ENCODE measurements at regions not wholly inside any gene's neighbourhood (a gene's known extent, or its start where the extent isn't known, plus 50 kb on each side); places are given as distances from the start of the nearest gene placed in this dataset.

DNA sequence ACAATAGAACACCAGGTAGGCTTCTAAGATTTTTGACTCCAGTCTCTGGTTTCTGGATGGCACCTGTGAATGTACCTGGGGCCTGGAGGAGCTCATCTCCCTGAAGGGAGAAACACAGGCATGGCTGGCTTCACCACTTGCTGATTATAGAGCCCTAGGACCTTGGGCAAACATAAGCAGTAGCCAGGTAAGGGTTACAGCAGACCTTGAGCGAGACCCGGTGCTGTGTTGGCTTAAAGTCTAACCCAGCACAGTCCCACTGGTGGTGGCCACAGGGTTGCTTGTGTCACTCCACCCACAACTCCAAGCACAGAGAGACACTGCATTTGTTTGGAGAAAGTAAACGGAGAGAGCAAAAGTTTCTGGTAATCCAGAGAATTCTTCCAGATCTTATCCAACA lies 104.7 kb upstream of the SPOPL start:
- H3K9me3 ChIP-seq (replicated peaks in 1 of 2; ENCODE audit: control insufficient read depth in 2 of 2, insufficient read depth in 1 of 2, low read depth in 1 of 2, low read length in 2 of 2): no peaks in the 10 kb centered on the region
- no peak overlapping the region for H3K9ac ChIP-seq (ENCODE audit: low read depth, low read length, poor library complexity)
- no peak overlapping the region for H3K4ac ChIP-seq (ENCODE audit: low read length)
- WGBS, 2 donors (ENCODE audit: extremely low coverage in 2 of 2, insufficient read length in 2 of 2, insufficient replicate concordance in 1 of 2): no CpG with 5 or more reads among the region's 3 CpGs
- no peak overlapping the region for H2BK5ac ChIP-seq (ENCODE audit: low read length)
- H2BK15ac ChIP-seq (ENCODE audit: low read length): no peak overlapping the region
- no peak overlapping the region for H2AFZ ChIP-seq (ENCODE audit: low read length)
- H4K91ac ChIP-seq (ENCODE audit: low read depth, low read length, poor library complexity): no peak overlapping the region
- H2BK120ac ChIP-seq (ENCODE audit: low read depth, low read length): no peak overlapping the region
- H3K18ac ChIP-seq (ENCODE audit: low read length): no peak overlapping the region
- no peak for DNase-seq (ENCODE audit: low spot score)
- no peak overlapping the region for H2BK12ac ChIP-seq (ENCODE audit: low read length)
- no peaks in the 10 kb centered on the region for H3K36me3 ChIP-seq (replicated peaks in 1 of 2; ENCODE audit: control insufficient read depth in 2 of 2, insufficient read depth in 2 of 2, low read length in 2 of 2)
- H3K4me2 ChIP-seq (ENCODE audit: insufficient read depth, low read length, poor library complexity, severe bottlenecking): no peak overlapping the region
- no peak overlapping the region for H3K4me3 ChIP-seq (ENCODE audit: low read length in 2 of 2)
- H3K14ac ChIP-seq (ENCODE audit: low read length): no peak overlapping the region
- no peaks in the 10 kb centered on the region for H3K4me1 ChIP-seq (ENCODE audit: control insufficient read depth in 2 of 2, insufficient read depth in 1 of 2, low read depth in 1 of 2, low read length in 2 of 2)
- no peaks in the 10 kb centered on the region for H3K27me3 ChIP-seq (ENCODE audit: control insufficient read depth in 3 of 3, insufficient read depth in 3 of 3, low read depth in 1 of 3, low read length in 3 of 3)
- no peak overlapping the region for H3K27ac ChIP-seq (replicated peaks; ENCODE audit: low read length)
- no peaks in the 10 kb centered on the region for H3K79me1 ChIP-seq (ENCODE audit: low read depth, low read length)
- no peak overlapping the region for H3K23ac ChIP-seq (ENCODE audit: low read depth, low read length, poor library complexity)
- no peak overlapping the region for H2AK5ac ChIP-seq (ENCODE audit: low read depth, low read length)
- H4K8ac ChIP-seq (ENCODE audit: low read depth, low read length): no peak overlapping the region

GRCh38 chr2:138403431-138403927 lies 98.1 kb upstream of the SPOPL start:
- H3K27ac ChIP-seq (replicated peaks; ENCODE audit: low read length): no peak overlapping the region
- no peaks in the 10 kb centered on the region for H3K4me1 ChIP-seq (ENCODE audit: control insufficient read depth in 2 of 2, insufficient read depth in 1 of 2, low read depth in 1 of 2, low read length in 2 of 2)
- H3K27me3 ChIP-seq (ENCODE audit: control insufficient read depth in 3 of 3, insufficient read depth in 3 of 3, low read depth in 1 of 3, low read length in 3 of 3): no peaks in the 10 kb centered on the region
- no peak overlapping the region for H2AFZ ChIP-seq (ENCODE audit: low read length)
- no peak overlapping the region for H3K4me2 ChIP-seq (ENCODE audit: insufficient read depth, low read length, poor library complexity, severe bottlenecking)
- no peak overlapping the region for H2BK12ac ChIP-seq (ENCODE audit: low read length)
- no peak for DNase-seq (ENCODE audit: low spot score)
- H2BK120ac ChIP-seq (ENCODE audit: low read depth, low read length): no peak overlapping the region
- no peak overlapping the region for H3K23ac ChIP-seq (ENCODE audit: low read depth, low read length, poor library complexity)
- H3K9me3 ChIP-seq (replicated peaks in 1 of 2; ENCODE audit: control insufficient read depth in 2 of 2, insufficient read depth in 1 of 2, low read depth in 1 of 2, low read length in 2 of 2): no peaks in the 10 kb centered on the region
- no peak overlapping the region for H3K14ac ChIP-seq (ENCODE audit: low read length)
- H4K8ac ChIP-seq (ENCODE audit: low read depth, low read length): no peak overlapping the region
- H3K9ac ChIP-seq (ENCODE audit: low read depth, low read length, poor library complexity): no peak overlapping the region
- H3K36me3 ChIP-seq (replicated peaks in 1 of 2; ENCODE audit: control insufficient read depth in 2 of 2, insufficient read depth in 2 of 2, low read length in 2 of 2): no peaks in the 10 kb centered on the region
- H4K91ac ChIP-seq (ENCODE audit: low read depth, low read length, poor library complexity): no peak overlapping the region
- H3K4me3 ChIP-seq (ENCODE audit: low read length in 2 of 2): no peak overlapping the region
- H2BK15ac ChIP-seq (ENCODE audit: low read length): no peak overlapping the region
- H2BK5ac ChIP-seq (ENCODE audit: low read length): no peak overlapping the region
- WGBS, 2 donors (ENCODE audit: extremely low coverage in 2 of 2, insufficient read length in 2 of 2, insufficient replicate concordance in 1 of 2): no CpG with 5 or more reads among the region's 5 CpGs
- H2AK5ac ChIP-seq (ENCODE audit: low read depth, low read length): no peak overlapping the region
- H3K79me1 ChIP-seq (ENCODE audit: low read depth, low read length): no peaks in the 10 kb centered on the region
- H3K4ac ChIP-seq (ENCODE audit: low read length): no peak overlapping the region
- no peak overlapping the region for H3K18ac ChIP-seq (ENCODE audit: low read length)

DNA sequence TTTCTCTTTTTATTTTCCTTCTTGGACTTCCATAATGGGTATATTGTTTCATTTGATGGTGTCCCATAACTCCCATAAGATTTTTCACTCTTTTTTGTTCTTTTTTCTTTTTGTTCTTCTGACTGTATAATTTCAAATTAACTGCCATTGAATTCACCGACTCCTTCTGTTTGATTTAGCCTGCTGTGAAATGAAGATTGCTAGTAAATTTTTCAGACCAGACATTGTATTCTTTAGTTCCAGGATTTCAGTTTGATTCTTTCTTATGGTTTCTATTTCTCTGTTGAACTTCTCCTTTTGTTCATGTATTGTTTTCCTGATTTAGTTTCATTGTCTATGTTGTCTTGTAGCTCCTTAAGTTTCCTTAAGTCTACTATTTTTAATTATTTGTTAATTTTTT lies 87.6 kb upstream of the SPOPL start:
- Histone ChIP-seq H4K91ac (ENCODE audit: low read depth, low read length, poor library complexity) (no peak overlapping the region), H4K8ac (ENCODE audit: low read depth, low read length) (no peak overlapping the region), H2BK120ac (ENCODE audit: low read depth, low read length) (no peak overlapping the region), H2AK5ac (ENCODE audit: low read depth, low read length) (no peak overlapping the region), H3K14ac (ENCODE audit: low read length) (no peak overlapping the region), H2BK12ac (ENCODE audit: low read length) (no peak overlapping the region), H3K4ac (ENCODE audit: low read length) (no peak overlapping the region), H2AFZ (ENCODE audit: low read length) (no peak overlapping the region), H3K27me3 (ENCODE audit: control insufficient read depth in 3 of 3, insufficient read depth in 3 of 3, low read depth in 1 of 3, low read length in 3 of 3) (no peaks in the 10 kb centered on the region), H3K36me3 (replicated peaks in 1 of 2; ENCODE audit: control insufficient read depth in 2 of 2, insufficient read depth in 2 of 2, low read length in 2 of 2) (peaks cover 0 to 3% of the 10 kb centered on the region in 2 donors), H3K4me3 (ENCODE audit: low read length in 2 of 2) (no peak overlapping the region), H2BK5ac (ENCODE audit: low read length) (no peak overlapping the region), H3K23ac (ENCODE audit: low read depth, low read length, poor library complexity) (no peak overlapping the region), H3K9ac (ENCODE audit: low read depth, low read length, poor library complexity) (no peak overlapping the region), H2BK15ac (ENCODE audit: low read length) (no peak overlapping the region), H3K18ac (ENCODE audit: low read length) (no peak overlapping the region), H3K4me2 (ENCODE audit: insufficient read depth, low read length, poor library complexity, severe bottlenecking) (no peak overlapping the region), H3K9me3 (replicated peaks in 1 of 2; ENCODE audit: control insufficient read depth in 2 of 2, insufficient read depth in 1 of 2, low read depth in 1 of 2, low read length in 2 of 2) (peaks cover 3 to 5% of the 10 kb centered on the region in 2 donors), H3K27ac (replicated peaks; ENCODE audit: low read length) (no peak overlapping the region), H3K79me1 (ENCODE audit: low read depth, low read length) (no peaks in the 10 kb centered on the region), H3K4me1 (ENCODE audit: control insufficient read depth in 2 of 2, insufficient read depth in 1 of 2, low read depth in 1 of 2, low read length in 2 of 2) (no peaks in the 10 kb centered on the region)
- no CpG with 5 or more reads among the region's 1 CpG for WGBS, 2 donors (ENCODE audit: extremely low coverage in 2 of 2, insufficient read length in 2 of 2, insufficient replicate concordance in 1 of 2)
- DNase-seq (ENCODE audit: low spot score): no peak

- H2BK5ac ChIP-seq (ENCODE audit: low read length): no peak overlapping the region
These were observed 85.6 kb upstream of the SPOPL start for GRCh38 chr2:138415985-138416384.

More at GRCh38 chr2:138415985-138416384, 85.6 kb upstream of the SPOPL start:
- H2AK5ac ChIP-seq (ENCODE audit: low read depth, low read length): no peak overlapping the region
- H3K9ac ChIP-seq (ENCODE audit: low read depth, low read length, poor library complexity): no peak overlapping the region
- H3K9me3 ChIP-seq (replicated peaks in 1 of 2; ENCODE audit: control insufficient read depth in 2 of 2, insufficient read depth in 1 of 2, low read depth in 1 of 2, low read length in 2 of 2): peaks cover 3 to 5% of the 10 kb centered on the region in 2 donors
- H3K27me3 ChIP-seq (ENCODE audit: control insufficient read depth in 3 of 3, insufficient read depth in 3 of 3, low read depth in 1 of 3, low read length in 3 of 3): no peaks in the 10 kb centered on the region
- no peak overlapping the region for H3K4me2 ChIP-seq (ENCODE audit: insufficient read depth, low read length, poor library complexity, severe bottlenecking)
- no peak overlapping the region for H3K4me3 ChIP-seq (ENCODE audit: low read length in 2 of 2)
- H3K4me1 ChIP-seq (ENCODE audit: control insufficient read depth in 2 of 2, insufficient read depth in 1 of 2, low read depth in 1 of 2, low read length in 2 of 2): no peaks in the 10 kb centered on the region
- no peak overlapping the region for H4K8ac ChIP-seq (ENCODE audit: low read depth, low read length)
- H4K91ac ChIP-seq (ENCODE audit: low read depth, low read length, poor library complexity): no peak overlapping the region
- H2BK120ac ChIP-seq (ENCODE audit: low read depth, low read length): no peak overlapping the region
- no peak overlapping the region for H2BK15ac ChIP-seq (ENCODE audit: low read length)
- no peak overlapping the region for H3K23ac ChIP-seq (ENCODE audit: low read depth, low read length, poor library complexity)
- no peak overlapping the region for H3K14ac ChIP-seq (ENCODE audit: low read length)
- H2BK12ac ChIP-seq (ENCODE audit: low read length): no peak overlapping the region
- no peak overlapping the region for H3K18ac ChIP-seq (ENCODE audit: low read length)
- H3K27ac ChIP-seq (replicated peaks; ENCODE audit: low read length): no peak overlapping the region
- no peak for DNase-seq (ENCODE audit: low spot score)
- no peaks in the 10 kb centered on the region for H3K79me1 ChIP-seq (ENCODE audit: low read depth, low read length)
- no peak overlapping the region for H2AFZ ChIP-seq (ENCODE audit: low read length)
- H3K36me3 ChIP-seq (replicated peaks in 1 of 2; ENCODE audit: control insufficient read depth in 2 of 2, insufficient read depth in 2 of 2, low read length in 2 of 2): peaks cover 0 to 3% of the 10 kb centered on the region in 2 donors
- no peak overlapping the region for H3K4ac ChIP-seq (ENCODE audit: low read length)
- no CpG with 5 or more reads among the region's 5 CpGs for WGBS, 2 donors (ENCODE audit: extremely low coverage in 2 of 2, insufficient read length in 2 of 2, insufficient replicate concordance in 1 of 2)

Measured in neuronal stem cell (in vitro differentiated cells).